AML-193 (cell line): ENCODE measurements at regions not wholly inside any gene's neighbourhood (a gene's known extent, or its start where the extent isn't known, plus 50 kb on each side); places are given as distances from the start of the nearest gene placed in this dataset.

Experiments used
- DNase-seq, 2 experiments: peaks; one replicate each; lab custom pipeline; 2025; lab: John Stamatoyannopoulos, UW

DNA sequence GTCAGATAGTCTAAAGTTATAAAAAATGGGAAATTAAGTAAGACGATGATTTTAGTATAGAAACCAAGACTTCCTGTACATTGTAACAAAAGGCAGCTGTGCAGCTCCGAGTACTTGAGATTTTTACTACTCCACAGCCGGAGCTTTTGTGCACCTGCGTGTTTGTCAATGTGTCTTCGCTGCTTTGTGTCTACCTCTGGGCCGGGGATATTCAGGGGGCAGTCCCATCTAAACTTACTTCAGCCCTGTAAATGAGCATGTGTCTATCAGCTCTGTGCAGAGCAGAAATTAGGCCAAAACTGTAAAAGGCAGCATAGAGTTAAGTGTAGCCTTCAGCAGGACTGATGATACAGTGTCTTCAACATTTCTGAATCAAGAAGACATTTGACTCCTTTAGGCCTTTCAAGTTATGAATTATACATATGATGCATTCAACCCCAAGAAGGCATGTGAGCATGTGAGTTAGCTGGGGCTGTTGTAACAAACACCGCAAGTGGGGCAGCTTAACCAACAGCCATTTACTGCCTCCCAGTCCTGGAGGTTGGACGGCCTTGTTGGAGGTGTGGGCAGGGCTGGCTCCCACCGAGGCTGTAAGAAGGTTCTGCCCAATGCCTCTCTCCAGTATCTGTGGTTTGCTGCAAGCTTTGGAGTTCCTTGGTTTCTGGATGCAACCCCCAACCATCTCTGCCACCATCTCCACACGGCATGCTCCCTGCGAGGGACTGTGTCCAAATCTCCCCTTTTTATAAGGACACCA, 191.0 kb upstream of the IRS2 start:
- DNase-seq = no peak

- DNase-seq = no peak
Measured at GRCh38 chr13:109976206-109976997, 190.0 kb upstream of the IRS2 start.

GRCh38 chr13:109974354-109974753, 188.0 kb upstream of the IRS2 start:
- DNase-seq = no peak

DNA sequence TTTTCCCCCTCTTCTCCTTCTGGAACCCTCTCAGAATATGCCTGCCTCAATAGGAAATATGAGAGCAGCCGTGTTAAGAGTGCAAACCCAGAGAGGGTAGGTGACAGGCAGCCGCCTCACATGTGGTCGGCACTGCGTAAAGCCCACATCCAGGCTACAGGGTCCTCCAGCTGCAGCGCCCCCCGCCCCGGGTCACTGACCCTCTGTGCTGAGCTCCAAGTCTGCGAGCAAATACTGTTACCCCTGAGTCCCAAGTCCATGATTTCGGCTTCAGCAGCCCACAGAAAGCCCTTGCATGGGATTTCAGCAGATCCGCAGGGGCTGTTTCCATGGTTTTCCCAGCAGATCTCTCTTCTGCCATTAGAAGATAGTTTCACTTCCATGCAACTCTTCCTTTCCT, 186.9 kb upstream of the IRS2 start:
- DNase-seq = no peak

- no peak for DNase-seq
Measured at GRCh38 chr13:109971456-109972090, 185.2 kb upstream of the IRS2 start.

- no peak for DNase-seq
Measured at GRCh38 chr13:109971006-109971405, 184.6 kb upstream of the IRS2 start.

DNA sequence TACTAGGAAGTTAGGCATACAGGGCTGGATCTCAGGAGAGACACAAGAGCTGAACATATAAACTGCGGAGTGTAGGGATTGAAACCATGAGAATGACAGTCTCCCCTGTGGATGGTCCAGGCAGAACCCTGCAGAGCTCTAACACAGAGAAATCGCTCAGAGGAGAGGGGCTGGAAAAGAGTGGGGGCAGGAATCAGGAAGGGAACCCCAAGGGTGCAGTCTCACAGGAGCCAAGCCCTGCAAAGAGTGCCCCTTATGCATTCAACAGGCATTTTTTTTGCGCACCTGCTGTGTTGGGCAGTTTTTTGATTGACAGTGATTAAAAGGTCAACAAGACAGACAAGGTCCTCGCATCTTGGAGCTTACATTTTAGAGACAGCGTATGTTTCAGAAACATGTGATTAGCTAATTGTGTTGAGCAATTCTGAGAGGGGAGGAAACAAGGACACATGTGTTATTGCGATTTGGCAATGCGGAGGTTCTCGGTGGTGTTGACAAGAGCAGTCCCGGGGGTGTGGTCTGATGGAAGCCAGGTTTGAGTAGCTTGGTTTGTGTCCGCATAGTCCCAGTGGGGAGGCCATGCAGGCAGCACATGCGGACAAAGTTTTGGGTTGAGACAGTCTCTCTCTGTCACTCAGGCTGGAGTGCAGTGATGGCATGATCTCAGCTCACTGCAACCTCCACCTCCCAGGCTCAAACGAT, 182.6 kb upstream of the IRS2 start:
- peak; percentile 5 to 18 for DNase-seq

GRCh38 chr13:109963960-109964563, 177.7 kb upstream of the IRS2 start:
- no peak for DNase-seq

DNA sequence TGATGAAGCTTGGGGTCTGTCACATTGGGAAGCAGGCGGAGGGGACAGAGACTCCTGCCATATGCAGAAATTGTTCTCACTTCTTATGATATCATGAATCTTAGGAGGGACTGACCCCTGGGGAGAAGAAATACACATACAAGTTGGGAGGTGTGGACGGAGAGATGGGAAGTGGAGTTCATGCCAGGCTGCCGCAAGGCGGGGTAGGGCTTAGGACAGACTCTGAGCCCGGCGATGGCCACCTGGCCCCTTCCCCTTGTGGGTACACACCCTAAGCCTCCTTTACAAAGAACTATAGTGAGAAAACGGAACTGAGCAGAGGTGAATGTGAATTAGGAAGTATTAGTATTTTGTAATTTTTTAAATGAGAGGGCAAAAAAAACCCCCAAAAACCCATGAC, 177.0 kb upstream of the IRS2 start:
- no peak for DNase-seq

GRCh38 chr13:109959903-109960302, 173.5 kb upstream of the IRS2 start:
- no peak for DNase-seq

- DNase-seq = no peak
Measured at GRCh38 chr13:109957875-109958274, 171.5 kb upstream of the IRS2 start.

- DNase-seq = no peak
Measured at GRCh38 chr13:109955598-109955997, 169.2 kb upstream of the IRS2 start.

DNA sequence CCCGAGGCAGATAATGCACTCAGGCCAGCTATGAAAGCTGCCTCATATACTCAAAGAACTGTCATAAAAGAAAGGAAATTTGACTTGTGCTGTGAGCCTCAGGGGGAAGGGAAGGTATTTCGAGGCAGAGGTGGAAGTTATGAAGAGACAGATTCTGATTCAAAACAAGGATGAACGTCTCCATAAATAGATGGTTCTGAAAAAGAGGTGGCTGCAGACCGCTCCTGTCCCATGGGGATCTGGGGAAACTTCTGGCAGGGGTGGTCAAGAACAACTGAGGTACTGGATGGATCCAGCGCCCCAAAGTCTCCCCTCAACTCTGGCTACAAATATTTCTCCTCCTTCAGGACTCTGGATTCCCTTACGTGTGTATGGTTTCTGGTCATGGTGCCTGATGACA, 168.1 kb upstream of the IRS2 start:
- no peak for DNase-seq

DNA sequence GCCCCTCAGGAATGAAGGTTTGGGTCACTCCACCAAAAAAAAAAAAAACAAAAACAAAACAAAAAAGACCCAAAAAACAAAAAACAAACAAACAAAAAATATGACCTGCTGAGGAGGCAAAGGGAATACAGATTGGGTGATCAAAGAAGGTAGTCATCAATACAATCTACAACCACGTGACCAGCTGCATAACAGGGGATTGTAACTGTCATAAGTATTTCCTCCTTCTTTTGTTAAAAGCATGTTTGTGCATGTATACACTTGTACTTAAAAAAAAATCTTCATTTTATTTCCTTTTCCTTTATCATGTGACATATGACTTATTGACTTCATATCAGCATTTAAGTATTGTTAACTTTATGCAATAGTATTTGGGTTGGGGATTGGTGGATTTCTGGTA, 165.1 kb upstream of the IRS2 start:
- no peak for DNase-seq

DNA sequence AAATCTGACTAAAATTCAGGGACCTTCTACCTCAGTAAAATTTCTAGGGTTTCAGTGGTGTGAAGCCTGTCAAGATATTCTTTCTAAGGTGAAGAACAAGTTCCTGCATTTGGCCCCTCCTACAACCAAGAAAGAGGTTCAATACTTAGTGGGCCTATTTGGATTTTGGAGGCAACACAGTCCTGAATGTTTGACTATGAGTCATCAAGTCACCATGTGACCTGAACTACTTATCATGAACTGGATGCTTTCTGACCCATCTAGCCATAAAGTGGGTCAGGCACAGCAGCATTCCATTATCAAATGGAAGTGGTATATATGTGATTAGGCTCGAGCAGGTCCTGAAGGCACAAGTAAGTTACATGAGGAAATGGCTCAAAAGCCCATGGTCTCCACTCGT, 163.0 kb upstream of the IRS2 start:
- DNase-seq = no peak

DNA sequence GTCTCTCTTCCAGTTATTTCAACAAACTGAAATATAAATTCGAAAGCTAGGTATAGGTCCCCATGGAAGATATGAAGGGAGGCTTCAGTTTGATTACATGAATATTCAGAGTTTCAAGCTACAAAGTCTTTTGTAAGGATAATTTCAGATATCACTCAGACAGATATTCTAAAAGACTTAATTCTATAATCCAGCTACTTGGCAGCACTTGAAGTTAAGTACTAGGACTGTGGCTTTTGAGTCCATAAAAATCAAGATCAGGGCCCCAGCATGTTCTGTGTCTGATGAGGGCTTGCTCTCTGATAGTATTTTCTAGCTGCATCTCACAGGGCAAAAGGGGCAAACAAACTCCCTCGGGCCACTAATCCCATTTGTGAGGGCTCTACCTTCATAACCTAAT, 160.6 kb upstream of the IRS2 start:
- DNase-seq = no peak

DNA sequence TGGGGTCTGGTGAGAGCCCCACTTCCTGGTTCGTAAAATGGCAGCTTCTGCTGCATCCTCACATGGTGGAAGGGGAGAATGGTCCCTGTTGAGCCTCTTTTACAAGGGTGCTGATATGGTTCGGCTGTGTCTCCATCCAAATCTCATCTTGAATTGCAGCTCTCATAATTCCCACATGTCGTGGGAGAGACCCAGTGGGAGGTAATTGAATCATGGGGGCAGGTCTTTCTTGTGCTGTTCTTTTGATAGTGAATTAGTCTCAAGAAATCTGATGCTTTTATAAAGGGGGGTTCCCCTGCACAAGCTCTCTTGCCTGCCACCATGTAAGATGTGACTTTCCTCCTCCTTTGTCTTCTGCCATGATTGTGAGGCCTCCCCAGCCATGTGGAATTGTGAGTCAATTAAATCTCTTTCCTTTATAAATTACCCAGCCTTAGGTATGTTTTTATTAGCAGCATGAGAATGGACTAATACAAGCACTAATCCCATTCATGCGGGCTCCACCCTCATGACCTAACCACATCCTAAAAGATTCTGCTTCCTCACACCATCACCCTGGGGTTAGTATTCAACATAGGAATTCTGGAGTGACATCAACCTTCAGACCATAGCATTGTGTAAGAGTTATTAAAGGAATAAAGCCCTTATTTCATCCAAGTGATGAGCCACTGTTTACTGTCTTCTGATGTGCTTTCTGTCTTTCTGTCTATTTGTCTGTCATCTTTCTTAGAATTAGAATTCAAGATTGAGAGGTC, 159.0 kb upstream of the IRS2 start:
- DNase-seq = no peak

GRCh38 chr13:109941951-109942350, 155.6 kb upstream of the IRS2 start:
- DNase-seq = peak in 1 of 2 experiments; percentile 11

- no peak for DNase-seq
Measured at GRCh38 chr13:109941221-109941620, 154.8 kb upstream of the IRS2 start.

GRCh38 chr13:109940637-109941036, 154.3 kb upstream of the IRS2 start:
- no peak for DNase-seq

- no peak for DNase-seq
Measured at GRCh38 chr13:109939838-109940237, 153.5 kb upstream of the IRS2 start.
